Left ventricle myocardium inferior (tissue), 1 donor: ENCODE measurements at regions not wholly inside any gene's neighbourhood (a gene's known extent, or its start where the extent isn't known, plus 50 kb on each side); places are given as distances from the start of the nearest gene placed in this dataset.

Experiments
- DNase-seq: peaks from one replicate; pipeline ENCODE4 v3.0.0-alpha.2; 2020
- H3K27ac ChIP-seq: fragments of 200-600 bp; replicated peaks from 2 replicates; pipeline ENCODE4 v1.8.0; 2021
- H3K27me3 ChIP-seq: fragments of 200-600 bp; 2 replicates; pipeline ENCODE4 v1.8.0; 2021; ENCODE audit warnings: low read depth
- H3K36me3 ChIP-seq: fragments of 200-600 bp; 2 replicates; pipeline ENCODE4 v1.8.0; 2021
- H3K4me1 ChIP-seq: fragments of 200-600 bp; 2 replicates; pipeline ENCODE4 v1.8.0; 2021
- H3K4me3 ChIP-seq: fragments of 200-600 bp; 2 replicates; pipeline ENCODE4 v1.8.0; 2021; ENCODE audit warnings: mild to moderate bottlenecking, moderate library complexity
- H3K9me3 ChIP-seq: fragments of 200-600 bp; replicated peaks from 2 replicates; pipeline ENCODE4 v1.8.0; 2021
- intact Hi-C: fragments of 100-400 bp; cut with micrococcal nuclease; formaldehyde crosslinking; loops from one replicate; pipeline ENCODE4 v1.11.0; 2022
- TF ChIP-seq, protein P1 (sequence below): fragments of 200-600 bp; IDR thresholded peaks from 2 replicates; pipeline ENCODE4 v1.8.0; 2021; ENCODE audit warnings: antibody characterized with exemption, mild to moderate bottlenecking, borderline replicate concordance
- donor health status: DM: no; HTN: yes; CAD: no; lungs with severe emphysema.

DNA sequence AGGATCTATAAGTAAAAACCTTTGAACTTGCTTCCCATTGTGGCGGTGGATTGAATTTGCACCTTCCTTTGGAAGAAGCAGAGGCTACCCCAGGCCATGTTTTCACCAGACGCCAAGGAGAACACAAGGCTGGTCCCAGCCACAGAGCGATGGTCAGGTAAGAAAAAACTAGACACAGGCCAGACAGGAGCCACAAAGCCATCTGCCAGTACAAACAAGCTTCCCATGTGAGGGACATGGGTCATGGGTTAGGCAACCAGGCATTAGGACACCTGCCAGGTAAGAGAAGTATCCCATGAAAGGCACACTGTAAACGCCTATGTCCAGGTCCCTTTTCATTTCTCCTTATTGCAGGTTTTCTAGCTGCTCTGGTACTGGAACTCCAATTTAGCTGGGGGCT lies 190.2 kb downstream of the KLF13 start:
- Histone ChIP-seq H3K36me3 (no peaks in the 10 kb centered on the region), H3K4me1 (no peaks in the 10 kb centered on the region), H3K9me3 (peaks cover 7% of the 10 kb centered on the region), H3K4me3 (no peak overlapping the region), H3K27me3 (no peaks in the 10 kb centered on the region), H3K27ac (no peak overlapping the region)
- intact Hi-C loops: no loop called here
- DNase-seq: no peak
- TF ChIP-seq, protein P1, sequence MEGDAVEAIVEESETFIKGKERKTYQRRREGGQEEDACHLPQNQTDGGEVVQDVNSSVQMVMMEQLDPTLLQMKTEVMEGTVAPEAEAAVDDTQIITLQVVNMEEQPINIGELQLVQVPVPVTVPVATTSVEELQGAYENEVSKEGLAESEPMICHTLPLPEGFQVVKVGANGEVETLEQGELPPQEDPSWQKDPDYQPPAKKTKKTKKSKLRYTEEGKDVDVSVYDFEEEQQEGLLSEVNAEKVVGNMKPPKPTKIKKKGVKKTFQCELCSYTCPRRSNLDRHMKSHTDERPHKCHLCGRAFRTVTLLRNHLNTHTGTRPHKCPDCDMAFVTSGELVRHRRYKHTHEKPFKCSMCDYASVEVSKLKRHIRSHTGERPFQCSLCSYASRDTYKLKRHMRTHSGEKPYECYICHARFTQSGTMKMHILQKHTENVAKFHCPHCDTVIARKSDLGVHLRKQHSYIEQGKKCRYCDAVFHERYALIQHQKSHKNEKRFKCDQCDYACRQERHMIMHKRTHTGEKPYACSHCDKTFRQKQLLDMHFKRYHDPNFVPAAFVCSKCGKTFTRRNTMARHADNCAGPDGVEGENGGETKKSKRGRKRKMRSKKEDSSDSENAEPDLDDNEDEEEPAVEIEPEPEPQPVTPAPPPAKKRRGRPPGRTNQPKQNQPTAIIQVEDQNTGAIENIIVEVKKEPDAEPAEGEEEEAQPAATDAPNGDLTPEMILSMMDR: no peak

DNA sequence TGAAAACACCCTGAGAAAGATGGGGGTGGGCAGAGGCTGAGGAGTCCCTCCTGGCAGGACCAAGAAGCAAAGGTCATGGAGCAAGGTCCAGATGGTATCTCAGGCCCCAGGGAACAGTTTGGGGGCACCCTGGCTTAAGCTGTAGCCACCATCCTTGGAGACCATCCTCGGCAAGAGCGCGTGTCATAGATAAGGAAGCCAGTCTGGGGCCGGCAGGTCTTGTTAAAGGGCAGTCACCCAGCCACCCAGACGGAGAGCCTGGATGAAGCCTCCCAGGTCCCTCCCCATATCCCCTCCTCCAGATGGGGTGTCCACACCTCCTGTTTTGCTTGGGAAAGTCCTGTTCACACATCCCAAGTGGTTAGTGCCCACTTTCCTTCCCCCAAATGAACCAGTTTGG lies 191.1 kb downstream of the KLF13 start:
- Histone ChIP-seq H3K4me1 (no peaks in the 10 kb centered on the region), H3K27me3 (no peaks in the 10 kb centered on the region), H3K27ac (no peak overlapping the region), H3K4me3 (no peak overlapping the region), H3K36me3 (no peaks in the 10 kb centered on the region), H3K9me3 (peaks cover 7% of the 10 kb centered on the region)
- intact Hi-C loops: no loop called here
- TF ChIP-seq, protein P1: no peak
- no peak for DNase-seq

DNA sequence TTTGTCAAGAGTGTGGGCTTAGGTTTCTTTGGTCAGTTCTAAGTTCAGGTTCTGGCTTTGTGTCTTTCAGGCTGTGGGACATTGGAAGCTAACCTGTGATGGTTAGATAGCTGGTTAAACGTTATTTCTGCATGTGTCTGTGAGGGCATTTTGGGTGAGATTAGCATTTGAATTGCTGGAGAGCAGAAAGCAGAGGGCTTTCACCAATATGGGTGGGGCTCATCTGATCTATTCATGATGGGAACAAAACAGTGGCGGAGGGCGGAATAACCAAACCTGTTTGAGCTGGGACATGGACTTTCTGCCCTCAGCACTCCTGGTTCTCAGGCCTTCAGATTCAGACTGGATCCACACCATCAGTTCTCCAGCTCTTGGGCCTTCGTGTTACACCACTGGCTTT lies 195.4 kb downstream of the KLF13 start:
- peaks cover 3% of the 10 kb centered on the region for H3K4me1 ChIP-seq
- peaks cover 7% of the 10 kb centered on the region for H3K9me3 ChIP-seq
- no peak overlapping the region for H3K4me3 ChIP-seq
- intact Hi-C loops: no loop called here
- H3K36me3 ChIP-seq: no peaks in the 10 kb centered on the region
- TF ChIP-seq, protein P1: no peak
- no peak overlapping the region for H3K27ac ChIP-seq
- no peak for DNase-seq
- no peaks in the 10 kb centered on the region for H3K27me3 ChIP-seq

DNA sequence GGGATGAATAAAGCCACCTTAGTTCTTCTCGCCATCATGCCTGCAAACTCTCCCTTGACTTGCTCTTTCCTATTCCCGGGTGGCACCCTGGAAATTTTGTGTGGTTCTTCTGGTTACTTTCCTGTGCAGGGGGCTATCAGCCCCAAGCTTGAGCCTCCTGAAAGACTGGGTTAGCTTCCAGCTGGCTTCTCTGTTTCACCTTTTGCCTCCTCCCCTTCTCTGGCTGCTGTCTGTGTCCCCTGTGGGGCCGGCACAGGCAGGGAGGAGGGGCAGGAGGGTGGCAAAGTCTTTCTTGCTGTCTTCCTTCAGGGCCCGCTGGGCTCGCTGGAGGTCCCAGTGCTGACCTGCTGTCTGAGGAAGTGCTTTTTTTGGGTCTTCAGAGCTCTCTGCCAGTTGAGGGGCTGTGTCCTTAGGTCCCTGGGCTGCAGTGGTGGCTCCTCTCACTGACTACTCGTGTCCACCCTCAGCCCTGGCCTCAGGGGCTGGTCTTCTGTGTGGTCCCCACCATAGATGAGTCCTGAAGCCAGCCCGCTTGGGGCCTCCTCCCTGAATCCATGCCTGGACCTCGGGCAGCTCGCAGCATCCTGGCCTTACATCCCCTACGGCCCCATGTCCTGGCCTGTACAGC lies 196.5 kb downstream of the KLF13 start:
- H3K9me3 ChIP-seq: peaks cover 7% of the 10 kb centered on the region
- H3K36me3 ChIP-seq: no peaks in the 10 kb centered on the region
- TF ChIP-seq, protein P1: no peak
- intact Hi-C loops: no loop called here
- no peak for DNase-seq
- no peak overlapping the region for H3K27ac ChIP-seq
- peaks cover 8% of the 10 kb centered on the region for H3K4me1 ChIP-seq
- no peaks in the 10 kb centered on the region for H3K27me3 ChIP-seq
- no peak overlapping the region for H3K4me3 ChIP-seq

DNA sequence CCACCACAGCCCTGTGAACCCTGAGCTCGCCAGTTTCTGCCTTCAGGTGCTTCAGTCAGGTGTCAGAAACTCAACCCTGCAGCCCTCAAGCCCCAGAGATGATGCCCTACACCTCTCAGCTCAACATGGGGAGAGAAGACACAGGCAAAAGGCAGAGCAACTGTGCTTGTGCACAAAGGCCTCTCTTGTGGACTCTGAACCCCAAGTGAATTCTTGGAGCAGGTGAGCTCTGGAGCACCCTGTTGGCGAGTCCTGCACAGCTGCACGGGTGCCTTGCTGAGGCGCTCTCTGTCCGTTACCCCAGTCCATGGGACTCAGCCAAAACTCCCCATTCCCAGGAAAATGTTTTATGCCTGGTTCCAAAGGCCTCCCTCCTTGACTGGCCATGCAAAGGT lies 197.0 kb downstream of the KLF13 start:
- TF ChIP-seq, protein P1: no peak
- no peak overlapping the region for H3K27ac ChIP-seq

More for the DNA sequence above, 197.0 kb downstream of the KLF13 start:
- intact Hi-C loops: no loop called here
- DNase-seq: no peak
- no peaks in the 10 kb centered on the region for H3K27me3 ChIP-seq
- H3K9me3 ChIP-seq: peaks cover 7% of the 10 kb centered on the region
- no peaks in the 10 kb centered on the region for H3K36me3 ChIP-seq
- H3K4me3 ChIP-seq: no peak overlapping the region
- H3K4me1 ChIP-seq: peaks cover 8% of the 10 kb centered on the region
